ENCODE measurements at regions not wholly inside any gene's neighbourhood (a gene's known extent, or its start where the extent isn't known, plus 50 kb on each side); places are given as distances from the start of the nearest gene placed in this dataset.

- no peak overlapping the region for H3K4me3 ChIP-seq (replicated peaks; ENCODE audit: low read depth, low read length)
- TF ChIP-seq CTCF (IDR thresholded peaks at IDR 0.05; ENCODE audit: low read depth, low read length, missing control alignments): no peak
- no peak for DNase-seq (ENCODE audit: extremely low read depth, low read depth)
Measured at GRCh38 chr13:110034031-110034549, 247.7 kb upstream of the IRS2 start.

- no peak overlapping the region for H3K4me3 ChIP-seq (replicated peaks; ENCODE audit: low read depth, low read length)
- no peak for DNase-seq (ENCODE audit: extremely low read depth, low read depth)
- TF ChIP-seq CTCF (IDR thresholded peaks at IDR 0.05; ENCODE audit: low read depth, low read length, missing control alignments): no peak
Measured at GRCh38 chr13:110032969-110033368, 246.6 kb upstream of the IRS2 start.

GRCh38 chr13:110030394-110030928 lies 244.1 kb upstream of the IRS2 start:
- H3K4me3 ChIP-seq (replicated peaks; ENCODE audit: low read depth, low read length): no peak overlapping the region
- no peak for DNase-seq (ENCODE audit: extremely low read depth, low read depth)
- TF ChIP-seq CTCF (IDR thresholded peaks at IDR 0.05; ENCODE audit: low read depth, low read length, missing control alignments): no peak

- DNase-seq (ENCODE audit: extremely low read depth, low read depth): no peak
- TF ChIP-seq CTCF (IDR thresholded peaks at IDR 0.05; ENCODE audit: low read depth, low read length, missing control alignments): no peak
Measured at GRCh38 chr13:110028838-110029621, 242.6 kb upstream of the IRS2 start.

GRCh38 chr13:110028311-110028710 lies 241.9 kb upstream of the IRS2 start:
- no peak overlapping the region for H3K4me3 ChIP-seq (replicated peaks; ENCODE audit: low read depth, low read length)
- no peak for TF ChIP-seq CTCF (IDR thresholded peaks at IDR 0.05; ENCODE audit: low read depth, low read length, missing control alignments)
- no peak for DNase-seq (ENCODE audit: extremely low read depth, low read depth)

More at GRCh38 chr13:110028838-110029621, 242.6 kb upstream of the IRS2 start:
- H3K4me3 ChIP-seq (replicated peaks; ENCODE audit: low read depth, low read length): no peak overlapping the region

GRCh38 chr13:110027470-110028240 lies 241.3 kb upstream of the IRS2 start:
- DNase-seq (ENCODE audit: extremely low read depth, low read depth): no peak
- no peak for TF ChIP-seq CTCF (IDR thresholded peaks at IDR 0.05; ENCODE audit: low read depth, low read length, missing control alignments)

More at GRCh38 chr13:110027470-110028240, 241.3 kb upstream of the IRS2 start:
- H3K4me3 ChIP-seq (replicated peaks; ENCODE audit: low read depth, low read length): no peak overlapping the region
